HG02798 (cell line): ENCODE measurements at regions not wholly inside any gene's neighbourhood (a gene's known extent, or its start where the extent isn't known, plus 50 kb on each side); places are given as distances from the start of the nearest gene placed in this dataset.
A peak's percentile ranks its signal among the peaks of the same experiment; 100 is the strongest.

ENCODE experiments used
- ATAC-seq: cut with Tn5 transposase; IDR thresholded peaks from one replicate; pipeline ENCODE4 v1.9.1; 2021; ENCODE audit warnings: mild to moderate bottlenecking; ENCODE audit not compliant: unreplicated experiment, poor library complexity

DNA sequence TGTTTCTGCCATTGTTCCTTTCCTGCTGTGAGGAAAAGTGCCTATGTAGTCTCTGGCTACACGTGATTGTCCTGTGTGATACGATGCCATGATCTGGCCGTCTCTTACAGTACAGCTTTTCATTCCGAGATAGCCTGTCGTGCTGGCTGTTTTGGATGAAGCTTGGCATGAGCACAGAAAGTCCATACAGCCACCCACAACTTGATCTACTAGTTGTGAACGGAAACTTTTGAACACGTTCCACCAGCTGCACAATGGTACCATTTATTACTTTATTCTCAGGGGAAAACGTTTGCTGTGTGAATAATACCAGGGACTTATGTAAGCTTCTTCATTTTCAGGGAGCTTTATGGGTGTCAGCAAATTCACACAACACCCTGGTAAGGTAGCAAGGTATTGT, 217.6 kb upstream of the ANKRD55 start:
- no peak for ATAC-seq

DNA sequence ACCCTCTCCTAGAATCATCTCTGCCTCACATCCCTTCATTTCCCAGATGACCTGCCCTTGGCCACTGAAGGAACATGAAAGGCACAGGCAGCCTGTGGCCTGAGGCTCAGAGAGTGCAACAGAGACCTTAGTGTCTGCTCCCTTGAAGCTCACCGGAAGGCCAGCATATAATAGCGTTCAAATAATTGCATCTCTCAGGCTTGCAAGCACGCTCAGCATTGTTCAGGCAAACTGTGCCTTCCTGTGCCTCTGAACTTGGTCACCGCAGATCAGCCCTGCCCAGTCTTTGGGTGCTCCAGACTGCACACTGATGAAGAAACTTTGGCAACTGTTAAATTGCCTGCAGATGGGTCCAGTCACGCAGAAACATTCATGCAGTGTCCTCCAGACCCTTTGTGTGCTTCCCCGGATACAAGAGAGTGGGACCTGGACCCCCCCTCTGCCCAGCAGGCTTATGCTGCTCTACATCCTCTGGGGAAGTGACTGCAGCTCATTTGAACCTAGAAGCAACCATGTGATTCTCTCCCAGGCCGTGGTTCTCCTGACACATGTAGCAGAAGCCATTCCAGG, 216.0 kb upstream of the ANKRD55 start:
- ATAC-seq: no peak

DNA sequence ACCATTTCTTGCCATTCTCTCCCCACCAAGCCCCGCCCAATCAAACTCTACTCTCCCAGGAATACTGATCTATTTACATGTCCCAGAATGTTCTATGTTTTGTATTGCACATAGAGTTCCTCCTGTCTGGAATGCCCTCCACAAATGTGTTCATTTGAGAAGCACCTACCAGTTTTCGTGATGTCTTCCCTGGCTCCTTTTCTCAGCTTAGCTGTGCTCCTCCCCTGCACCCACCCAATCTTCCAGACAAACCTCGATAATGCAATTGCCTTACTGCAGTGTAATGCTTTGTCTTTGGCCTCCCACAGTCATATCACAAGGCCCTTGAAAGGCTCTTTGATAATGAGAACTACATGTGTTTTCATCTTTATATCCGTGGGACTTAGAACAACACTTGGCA, 214.5 kb upstream of the ANKRD55 start:
- no peak for ATAC-seq

DNA sequence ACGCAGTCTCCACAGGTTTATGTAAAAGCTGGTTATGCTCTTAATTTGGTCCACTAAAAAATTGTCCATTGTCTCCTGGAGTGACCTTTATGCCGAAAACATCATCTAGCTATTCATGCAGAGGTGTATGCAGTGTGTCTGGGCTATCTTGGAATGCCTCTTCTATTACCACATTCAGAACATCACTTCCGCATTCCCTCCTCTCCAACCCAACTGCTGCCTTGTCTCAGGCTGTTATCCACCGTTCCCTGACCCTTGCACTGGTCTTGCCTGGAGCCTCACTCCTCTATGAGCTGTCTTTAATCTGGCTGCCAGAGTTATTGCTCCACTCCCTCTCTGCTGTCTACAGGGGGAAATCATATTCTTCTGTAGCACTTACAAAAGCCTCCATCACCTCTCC, 214.1 kb upstream of the ANKRD55 start:
- ATAC-seq: no peak

DNA sequence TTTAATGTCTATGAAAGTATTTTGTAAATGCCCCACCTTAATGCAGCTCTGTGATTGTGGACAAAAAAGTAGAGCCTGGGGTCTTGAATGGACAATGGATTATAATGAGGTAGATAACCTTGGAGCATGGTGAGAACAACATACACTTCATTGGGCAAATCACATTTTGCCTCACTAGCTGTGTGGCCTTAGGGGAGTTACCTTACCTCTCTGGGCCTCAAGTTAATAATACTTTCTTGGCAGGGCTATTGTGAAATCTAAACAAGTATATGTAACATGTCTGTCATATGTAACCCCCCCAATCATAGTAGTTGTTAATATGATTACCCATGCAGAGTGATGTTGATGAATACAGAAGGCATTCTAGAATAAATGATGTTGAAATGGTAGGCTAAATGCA, 213.6 kb upstream of the ANKRD55 start:
- no peak for ATAC-seq

DNA sequence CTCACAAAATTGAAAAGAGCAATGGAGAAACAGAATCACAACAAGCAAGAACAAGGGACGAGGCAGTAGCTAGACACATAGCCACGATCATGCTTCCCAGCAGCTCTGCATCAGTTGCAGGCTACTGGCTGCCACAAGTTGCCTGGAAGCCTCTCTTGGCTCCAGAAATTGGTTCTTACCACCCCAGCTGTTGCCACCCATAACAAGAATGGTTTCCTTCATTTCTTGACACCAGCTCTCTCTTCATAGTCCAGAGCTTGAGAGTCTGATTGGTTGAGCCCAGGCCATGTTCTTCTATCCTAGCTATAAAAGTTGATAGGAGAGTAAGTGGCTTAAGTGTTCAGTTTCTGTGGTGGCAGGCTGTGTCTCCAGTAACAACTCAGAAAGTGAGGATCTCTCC, 210.7 kb upstream of the ANKRD55 start:
- ATAC-seq: no peak

DNA sequence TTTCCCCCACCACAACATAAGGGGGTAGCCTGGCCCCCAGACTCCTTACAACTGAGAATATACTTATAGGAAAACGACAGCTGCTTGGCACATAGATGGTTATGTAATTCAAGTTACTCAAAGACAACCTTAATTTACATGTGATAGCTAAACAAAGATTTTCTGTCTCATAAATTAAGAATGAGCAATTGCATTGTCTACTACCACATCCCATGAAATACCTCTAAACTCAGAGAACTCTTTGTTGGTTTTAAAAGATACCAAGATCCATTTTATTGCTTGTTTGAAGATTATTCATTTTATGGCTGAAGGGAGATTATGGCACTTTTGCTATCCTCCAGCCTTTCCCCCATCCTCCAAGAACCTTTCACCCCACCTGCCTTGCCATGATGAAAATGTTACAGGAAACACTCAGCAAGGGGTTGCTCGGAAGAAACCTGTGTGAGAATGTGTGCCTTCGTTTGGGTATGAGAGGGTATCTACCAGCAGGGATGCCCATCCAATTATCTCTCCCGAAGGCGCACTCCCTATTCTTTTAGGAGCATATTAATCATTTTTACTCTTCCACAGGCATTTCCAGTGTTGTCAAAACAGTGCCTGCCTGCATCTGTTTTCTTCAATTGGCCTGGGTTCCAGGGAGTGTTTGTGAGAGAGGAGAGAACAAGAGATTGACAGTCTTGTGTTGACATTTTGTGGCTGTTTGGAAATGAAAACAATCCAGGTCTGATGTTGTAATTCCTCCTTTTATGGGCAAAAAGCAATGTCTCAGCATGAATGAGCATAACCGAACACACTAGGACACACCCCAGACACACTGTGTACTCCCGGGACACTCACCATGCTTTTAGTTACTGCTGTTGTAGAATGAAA, 208.0 kb upstream of the ANKRD55 start:
- ATAC-seq: no peak

DNA sequence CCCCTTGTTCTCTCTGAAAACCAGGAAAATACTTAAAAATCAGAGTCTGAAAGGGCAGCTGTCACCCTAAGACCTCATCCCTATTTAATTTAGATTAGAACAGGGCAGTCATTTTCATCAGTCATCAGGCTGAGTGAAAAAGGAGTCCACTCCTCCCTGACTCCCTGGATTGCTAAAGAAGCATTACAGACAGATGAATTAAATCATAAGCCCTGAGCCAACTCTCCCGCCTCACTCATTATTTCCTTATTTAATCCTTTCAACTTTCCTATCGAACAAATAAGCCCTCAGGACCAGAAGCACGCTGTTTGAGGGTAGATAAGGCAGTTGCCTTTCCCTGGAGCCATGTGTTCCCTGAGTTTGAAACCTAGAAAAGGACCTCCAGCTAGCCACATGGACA, 201.9 kb upstream of the ANKRD55 start:
- ATAC-seq: no peak

DNA sequence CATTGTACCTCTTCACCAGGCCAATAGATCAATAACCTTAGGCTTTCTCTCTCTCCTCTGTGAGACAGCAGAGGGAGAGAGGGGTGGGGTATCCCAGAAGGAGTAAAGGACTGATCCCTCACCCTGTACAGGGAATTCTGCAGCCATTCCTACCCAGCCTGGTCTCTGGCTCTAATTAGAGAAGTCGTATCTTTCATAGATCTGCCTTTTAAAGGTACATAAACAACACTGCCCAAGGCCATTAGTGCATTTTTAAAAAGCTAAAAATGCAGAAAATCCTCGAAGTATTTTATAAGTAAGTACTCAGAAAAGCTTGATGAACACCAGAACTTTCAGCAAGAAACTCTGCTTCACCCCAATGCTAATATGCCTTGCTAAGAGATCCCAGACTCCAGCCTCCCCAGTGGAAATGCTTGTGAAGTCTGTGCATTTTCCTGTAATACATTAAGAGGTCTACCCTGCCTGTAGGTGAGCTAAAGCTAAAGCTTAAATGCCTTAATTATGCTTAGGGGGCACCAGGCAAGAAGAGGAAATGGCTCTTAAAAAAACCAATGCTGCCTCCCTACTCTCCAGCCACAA, 200.0 kb upstream of the ANKRD55 start:
- ATAC-seq: no peak

DNA sequence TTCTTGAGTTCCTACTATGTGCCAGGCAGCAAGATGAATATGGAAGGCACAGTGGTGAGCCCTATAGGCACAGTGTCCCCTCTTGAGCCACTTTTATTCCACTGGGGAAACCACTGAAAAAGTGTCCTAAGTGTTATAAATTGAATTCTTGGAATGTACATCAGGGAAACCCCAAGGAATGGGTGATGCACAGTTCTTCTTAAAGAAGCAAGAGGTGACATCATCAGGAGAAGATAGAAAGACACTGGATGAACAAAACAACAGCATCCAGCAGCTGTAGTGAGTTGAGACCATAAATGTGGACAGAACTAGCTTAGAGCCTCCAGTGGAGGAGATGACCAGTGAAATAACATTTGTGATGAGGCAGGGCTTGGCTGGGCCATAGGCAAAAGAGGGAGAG, 199.2 kb upstream of the ANKRD55 start:
- ATAC-seq: no peak

DNA sequence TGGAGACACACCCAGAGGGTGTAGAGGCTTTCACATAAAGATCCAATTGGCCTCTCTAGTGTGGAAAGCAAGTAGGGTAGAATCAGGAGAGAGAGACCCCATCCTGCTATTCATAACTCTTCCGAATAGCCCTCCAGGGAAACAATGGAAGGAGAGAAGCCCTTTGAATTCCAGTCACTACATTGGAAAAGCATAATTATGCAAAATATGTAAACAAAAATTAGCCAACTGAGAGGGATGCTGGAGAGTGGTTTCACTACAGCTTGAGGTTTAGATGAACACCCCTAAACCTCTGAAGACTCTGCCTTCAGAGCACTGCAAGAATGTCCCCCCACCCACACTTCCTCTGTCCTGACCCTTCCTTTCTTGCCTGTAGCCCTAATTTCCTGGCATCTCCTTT, 197.3 kb upstream of the ANKRD55 start:
- ATAC-seq: no peak

DNA sequence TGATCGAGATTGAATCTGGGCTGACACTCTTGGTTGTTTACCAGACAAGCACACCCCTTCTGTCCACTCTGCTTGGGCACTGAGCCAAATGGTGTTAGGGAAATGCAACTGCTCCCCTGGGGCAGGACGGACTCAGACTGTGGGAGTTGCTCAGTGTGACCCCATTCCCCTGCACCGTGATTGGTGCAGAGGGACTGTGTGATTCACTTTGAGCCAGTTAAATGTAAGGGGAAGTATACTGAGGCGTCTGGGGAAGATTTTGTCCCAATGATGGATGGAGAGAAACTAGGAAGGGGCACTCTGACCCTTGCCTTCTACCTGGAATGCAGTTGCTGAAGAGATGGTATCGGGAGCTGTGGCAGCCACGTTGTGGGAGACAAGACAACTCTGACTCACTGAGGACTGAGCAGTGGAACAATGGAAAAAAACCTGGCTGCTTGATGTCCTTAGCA, 196.0 kb upstream of the ANKRD55 start:
- no peak for ATAC-seq

DNA sequence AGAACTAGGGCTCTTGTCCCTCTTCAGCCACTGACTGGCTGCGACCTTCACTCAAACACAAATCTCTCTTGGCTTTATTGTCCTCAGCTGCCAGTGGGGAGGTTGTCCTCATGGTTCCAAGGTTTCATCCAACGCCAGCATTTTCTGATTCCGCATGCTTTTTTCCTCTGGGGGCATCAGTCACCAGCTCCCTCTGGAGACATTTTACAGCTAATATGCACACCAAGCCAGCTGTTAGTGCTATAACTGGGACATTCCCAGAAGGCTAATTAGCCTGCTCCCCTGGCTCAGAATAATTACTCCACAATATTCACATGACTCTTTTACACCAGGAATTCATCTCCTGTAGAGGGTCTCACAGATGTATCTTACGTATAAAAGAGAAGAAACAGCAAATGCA, 193.6 kb upstream of the ANKRD55 start:
- no peak for ATAC-seq

DNA sequence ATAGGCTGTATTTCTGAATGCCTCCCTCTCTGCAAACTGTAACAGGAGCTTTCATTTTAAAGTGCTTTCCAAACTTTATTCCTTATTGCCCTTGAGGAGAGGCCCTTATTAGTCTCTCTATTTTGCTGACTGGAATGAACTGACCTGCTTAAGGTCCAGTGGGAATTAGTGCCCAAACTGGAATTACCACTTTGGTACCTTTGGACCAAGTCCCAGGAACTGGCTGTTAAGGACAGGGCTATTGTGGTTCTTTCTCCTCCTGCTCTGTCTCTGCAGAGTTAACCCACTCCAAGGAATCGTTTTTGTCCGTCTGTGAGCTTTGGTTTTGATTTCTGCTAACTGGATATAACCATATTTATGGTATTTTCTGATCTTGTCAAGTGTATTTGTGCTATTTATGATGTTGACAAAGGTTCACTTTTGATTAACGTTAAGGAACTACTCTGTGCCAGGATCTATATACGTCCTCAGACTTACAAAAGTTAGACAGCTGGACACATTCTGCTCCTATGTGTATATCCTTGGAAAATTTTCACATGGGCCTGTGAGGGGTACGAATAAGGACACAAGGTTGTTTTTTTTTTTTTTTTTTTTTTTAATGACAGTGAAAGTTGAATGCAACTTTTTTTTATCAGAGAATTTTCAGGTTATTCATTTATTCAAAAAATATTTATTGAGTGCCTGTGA, 189.1 kb upstream of the ANKRD55 start:
- no peak for ATAC-seq

DNA sequence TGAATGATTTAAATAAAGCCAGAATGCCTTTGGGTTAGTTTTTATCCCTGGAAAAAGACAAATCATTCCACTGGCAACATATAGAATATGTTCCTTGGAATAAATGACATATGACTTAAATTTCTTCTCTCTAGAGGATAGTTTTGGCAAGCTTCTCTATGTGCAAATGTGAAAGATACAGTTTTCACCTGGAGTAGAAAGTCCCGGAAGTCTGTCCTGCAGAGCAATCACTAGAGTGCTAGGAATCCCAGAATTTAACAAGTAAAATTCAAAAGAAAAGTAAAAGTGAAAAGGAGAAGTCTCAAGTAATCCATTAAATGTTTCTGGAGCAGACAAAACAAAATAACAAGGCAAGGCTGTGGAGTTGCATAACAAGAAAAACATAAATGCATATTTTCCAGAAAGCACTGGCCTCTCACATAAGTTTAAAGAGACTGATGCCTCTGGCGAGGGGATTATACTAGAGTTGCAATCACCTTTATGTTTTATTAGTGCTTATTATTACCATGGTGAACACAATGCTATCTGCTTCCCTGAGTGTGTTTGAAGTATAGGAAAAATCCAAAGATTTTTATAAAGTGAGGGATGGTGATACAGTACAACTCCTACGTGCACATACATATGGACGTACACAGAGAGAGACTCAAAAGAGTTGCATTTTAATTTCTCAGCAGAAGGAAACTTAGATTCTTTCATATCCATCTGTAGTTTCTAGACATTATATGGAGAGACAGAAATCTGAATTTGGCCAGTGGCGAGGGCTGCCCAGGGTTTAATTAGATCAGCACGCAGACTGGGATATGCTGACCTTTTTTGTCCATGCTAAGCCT, 188.3 kb upstream of the ANKRD55 start:
- no peak for ATAC-seq

DNA sequence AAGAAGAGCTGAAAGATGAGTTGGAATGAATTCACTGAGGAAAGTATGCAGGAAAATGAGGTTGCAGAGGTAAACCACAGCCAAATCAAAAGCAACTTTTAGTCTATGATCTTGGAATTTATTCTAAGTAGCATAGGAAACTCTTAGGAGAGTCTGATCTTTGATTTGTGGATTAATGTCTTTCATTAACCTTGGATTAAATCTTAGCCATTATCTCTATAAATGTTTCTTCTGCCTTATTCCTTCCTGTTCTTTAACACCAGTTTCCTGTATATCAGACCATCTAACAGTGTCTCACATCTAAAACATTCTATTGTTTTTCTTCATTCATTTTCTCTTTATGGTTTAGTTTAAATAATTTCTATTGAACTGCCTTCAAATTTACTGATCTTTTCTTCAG, 187.2 kb upstream of the ANKRD55 start:
- no peak for ATAC-seq

DNA sequence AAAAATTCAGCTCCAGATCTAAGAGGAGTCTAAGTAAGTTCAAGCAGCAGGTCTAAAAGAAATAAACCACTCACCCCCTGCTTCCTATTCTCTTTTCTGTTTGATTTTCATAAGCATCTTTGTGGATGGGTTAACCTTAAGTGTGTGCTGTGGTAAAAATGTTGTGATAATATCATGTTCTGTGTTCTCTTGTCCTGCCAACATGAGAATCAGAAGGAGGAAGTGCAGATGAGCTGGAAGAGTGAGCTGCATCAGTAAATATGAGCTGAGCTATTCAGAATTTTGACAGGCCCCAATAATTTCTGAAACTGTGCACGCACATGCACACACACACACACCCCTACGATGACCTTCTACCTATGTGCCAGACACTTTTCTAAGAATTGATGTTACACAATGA, 186.5 kb upstream of the ANKRD55 start:
- no peak for ATAC-seq

DNA sequence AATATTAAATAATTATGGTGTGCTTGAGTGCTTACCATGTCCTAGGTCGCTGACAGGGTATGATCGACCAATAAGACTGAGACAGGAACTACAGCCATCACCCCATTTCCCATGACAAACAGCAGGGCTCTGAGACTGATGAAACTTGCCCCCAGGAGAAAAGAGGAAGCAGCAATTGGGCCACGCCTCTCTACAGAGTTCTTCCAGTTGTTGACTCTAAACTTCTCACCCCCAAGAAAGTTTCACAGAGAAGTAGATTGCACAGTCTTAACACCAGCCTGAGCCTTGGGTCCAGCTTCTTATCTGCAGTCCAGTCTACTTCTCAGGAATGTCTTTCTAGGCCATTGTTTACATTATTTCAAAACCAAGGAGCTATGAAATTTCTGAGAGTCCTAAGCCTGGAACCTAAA, 182.2 kb upstream of the ANKRD55 start:
- ATAC-seq: peak; percentile 89

DNA sequence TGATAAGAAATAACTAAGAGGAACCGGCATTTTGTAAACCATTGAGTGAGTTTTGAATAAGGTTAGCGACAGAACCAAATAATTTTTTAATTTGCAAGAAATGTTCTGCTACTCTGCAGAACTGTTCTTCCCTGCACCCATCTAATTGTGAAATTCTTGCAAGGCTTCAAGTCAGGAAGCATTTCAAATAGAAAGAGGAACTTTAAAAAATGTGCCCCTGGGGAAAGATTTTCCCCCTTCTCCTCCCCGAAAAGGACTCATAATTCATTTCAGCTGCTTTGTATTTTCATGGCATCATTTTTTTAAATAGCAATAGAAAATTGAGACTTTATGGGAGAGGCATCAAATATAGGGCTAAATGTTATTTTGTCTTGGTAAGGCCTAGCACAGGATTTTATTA, 180.9 kb upstream of the ANKRD55 start:
- no peak for ATAC-seq

DNA sequence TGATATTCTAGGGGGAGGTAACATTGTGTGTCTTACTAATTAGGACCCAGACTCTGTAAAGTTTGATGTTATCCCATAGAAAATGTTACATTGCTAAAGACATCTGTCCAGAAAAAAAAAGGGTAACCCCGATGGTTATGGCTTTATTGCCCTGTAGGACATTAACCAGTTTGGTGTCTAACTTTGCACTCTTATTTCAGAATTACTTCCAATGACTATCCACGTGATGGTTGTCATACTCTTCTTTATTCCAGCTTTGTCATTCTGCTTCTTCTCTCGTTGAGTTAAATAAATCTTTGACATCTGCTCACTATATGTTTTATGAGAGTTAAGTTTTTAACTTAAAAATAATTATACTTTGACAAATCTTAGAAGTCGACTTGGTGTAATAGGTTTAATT, 180.4 kb upstream of the ANKRD55 start:
- ATAC-seq: no peak
